ENCODE measurements at regions not wholly inside any gene's neighbourhood (a gene's known extent, or its start where the extent isn't known, plus 50 kb on each side); places are given as distances from the start of the nearest gene placed in this dataset.

- DNase-seq, result no peak
Measured at GRCh38 chr14:101027291-101027690, 123.8 kb upstream of the RTL1 start.

GRCh38 chr14:101027966-101028365, 124.4 kb upstream of the RTL1 start:
- DNase-seq, result no peak

- DNase-seq, result no peak
Measured at GRCh38 chr14:101028971-101029667, 125.6 kb upstream of the RTL1 start.

- no peak for DNase-seq
Measured at GRCh38 chr14:101029668-101030290, 126.3 kb upstream of the RTL1 start.

GRCh38 chr14:101030586-101030985, 127.1 kb upstream of the RTL1 start:
- no peak for DNase-seq

GRCh38 chr14:101031186-101031585, 127.7 kb upstream of the RTL1 start:
- no peak for DNase-seq

- no peak for DNase-seq
Measured at GRCh38 chr14:101031721-101032120, 128.2 kb upstream of the RTL1 start.

- no peak for DNase-seq
Measured at GRCh38 chr14:101032433-101032832, 128.9 kb upstream of the RTL1 start.

GRCh38 chr14:101033006-101033405, 129.5 kb upstream of the RTL1 start:
- no peak for DNase-seq

GRCh38 chr14:101033446-101034165, 130.1 kb upstream of the RTL1 start:
- DNase-seq, result no peak

- DNase-seq, result no peak
Measured at GRCh38 chr14:101034986-101035385, 131.5 kb upstream of the RTL1 start.

GRCh38 chr14:101035466-101036225, 132.1 kb upstream of the RTL1 start:
- DNase-seq, result no peak

GRCh38 chr14:101037021-101037817, 133.7 kb upstream of the RTL1 start:
- no peak for DNase-seq

- DNase-seq, result no peak
Measured at GRCh38 chr14:101039031-101039754, 135.7 kb upstream of the RTL1 start.

- DNase-seq, result no peak
Measured at GRCh38 chr14:101039755-101040138, 136.2 kb upstream of the RTL1 start.

- no peak for DNase-seq
Measured at GRCh38 chr14:101040538-101041442, 137.3 kb upstream of the RTL1 start.

GRCh38 chr14:101043891-101044290, 140.4 kb upstream of the RTL1 start:
- no peak for DNase-seq

GRCh38 chr14:101044741-101045140, 141.2 kb upstream of the RTL1 start:
- no peak for DNase-seq

- DNase-seq, result no peak
Measured at GRCh38 chr14:101045511-101045910, 142.0 kb upstream of the RTL1 start.

- DNase-seq, result no peak
Measured at GRCh38 chr14:101046071-101046470, 142.5 kb upstream of the RTL1 start.

GRCh38 chr14:101047326-101047725, 143.8 kb upstream of the RTL1 start:
- DNase-seq, result no peak
